Activated CD4-positive, CD25-positive, alpha-beta regulatory T cell treated with anti-CD3 and anti-CD28 coated beads, Interleukin-2, amount 50 U/mL, for 24 hours (primary cell): ENCODE measurements at regions not wholly inside any gene's neighbourhood (a gene's known extent, or its start where the extent isn't known, plus 50 kb on each side); places are given as distances from the start of the nearest gene placed in this dataset.
"Not testable (repeated sequence)": the region's sequence is repeated elsewhere in the genome, so short reads cannot be mapped to it uniquely, and the experiment has no call there.

ENCODE experiments used
- ATAC-seq, 2 donors: fragments of 150-1000 bp; cut with Tn5 transposase; one replicate each; pipeline ENCODE4 v1.10.0; 2021; ENCODE audit warnings: mild to moderate bottlenecking in 1 of 2, moderate library complexity in 1 of 2

DNA sequence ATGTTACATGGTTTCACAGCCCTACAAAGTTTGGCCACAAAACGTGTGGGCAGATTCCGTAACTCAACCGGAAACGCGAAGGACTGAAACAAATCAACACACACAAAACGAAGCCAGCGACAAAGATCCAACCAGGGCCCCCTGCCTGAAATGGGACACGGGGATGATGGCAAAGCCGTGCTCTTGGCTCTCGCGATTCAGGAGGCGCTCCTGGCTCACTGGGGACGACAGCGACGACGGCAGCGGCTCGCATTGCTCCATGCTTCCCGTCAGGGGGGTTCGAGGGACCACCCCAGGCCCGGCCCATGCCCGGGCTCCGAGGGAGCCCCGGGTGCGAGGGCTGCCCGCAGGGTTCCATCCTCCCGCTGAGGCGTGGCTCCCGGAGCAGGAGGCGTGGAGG, 4786.8 kb upstream of the OR11H1 start:
- ATAC-seq, result no peak

DNA sequence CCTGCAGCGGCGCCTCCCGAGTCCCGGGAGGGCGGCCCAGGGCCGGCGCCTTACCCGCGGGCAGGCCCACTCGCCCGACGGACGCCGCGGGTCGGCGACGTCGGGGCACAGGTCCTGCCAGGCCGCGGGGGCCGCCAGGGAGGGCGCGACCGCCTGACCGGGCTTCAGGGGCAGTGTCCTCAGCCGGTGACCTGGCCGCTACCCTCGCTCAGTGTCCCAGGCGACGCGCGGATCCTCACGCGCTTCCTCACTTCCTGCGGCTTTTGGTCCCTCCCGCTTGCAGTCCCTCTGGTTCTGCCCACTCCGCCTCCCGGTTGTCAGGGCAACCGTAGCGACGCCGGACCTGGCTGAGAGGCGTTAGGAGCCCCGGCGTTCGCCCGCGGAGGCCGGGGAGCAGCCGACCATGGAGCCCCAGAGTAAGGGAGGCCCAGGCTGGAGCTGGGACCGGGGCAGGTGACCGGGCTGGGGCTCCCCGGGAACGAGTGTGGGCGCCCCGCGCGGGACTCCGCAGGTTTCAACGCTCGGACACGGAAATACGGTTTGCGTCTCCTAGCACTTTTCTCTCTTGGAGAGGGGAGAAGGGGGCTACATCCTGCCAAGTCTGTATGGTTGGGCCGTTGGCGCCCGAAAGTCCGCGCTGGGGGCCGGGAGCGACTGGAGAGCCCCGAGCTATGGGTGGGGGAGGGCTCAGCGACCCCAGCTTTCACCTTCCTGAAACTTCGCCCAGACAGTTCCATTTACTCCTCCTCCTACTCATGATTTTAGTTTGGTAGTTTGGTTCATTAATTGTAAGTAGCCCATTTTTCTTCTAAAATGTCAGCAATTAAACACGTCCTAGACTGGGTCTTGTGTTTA, 4786.0 kb upstream of the OR11H1 start:
- ATAC-seq, result not testable (repeated sequence)

DNA sequence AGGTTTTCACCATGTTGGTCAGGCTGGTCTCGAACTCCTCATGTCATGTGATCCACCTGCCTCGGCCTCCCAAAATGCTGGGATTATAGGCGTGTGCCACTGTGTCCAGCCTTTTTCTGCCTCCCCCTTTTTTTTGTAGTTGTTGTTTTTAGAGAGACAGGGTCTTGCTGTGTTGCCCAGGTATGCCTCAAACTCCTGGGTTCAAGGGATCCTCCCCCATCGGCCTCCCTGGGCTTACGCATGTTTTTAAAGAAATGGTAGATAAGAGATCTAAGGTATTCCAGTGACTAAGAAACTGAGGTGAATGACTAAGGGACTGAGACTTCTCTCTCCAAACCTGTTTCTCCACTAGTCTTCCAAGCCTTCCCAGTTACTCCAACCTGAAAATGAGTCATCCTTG, 4781.6 kb upstream of the OR11H1 start:
- ATAC-seq, result not testable (repeated sequence)

- not testable (repeated sequence) for ATAC-seq
Observed at GRCh38 chr22:10747227-10747626, 4780.8 kb upstream of the OR11H1 start.

GRCh38 chr22:10748751-10749150, 4779.2 kb upstream of the OR11H1 start:
- ATAC-seq, result not testable (repeated sequence)

GRCh38 chr22:10749423-10749822, 4778.6 kb upstream of the OR11H1 start:
- ATAC-seq, result peak in 1 of 2 donors; percentile 12

DNA sequence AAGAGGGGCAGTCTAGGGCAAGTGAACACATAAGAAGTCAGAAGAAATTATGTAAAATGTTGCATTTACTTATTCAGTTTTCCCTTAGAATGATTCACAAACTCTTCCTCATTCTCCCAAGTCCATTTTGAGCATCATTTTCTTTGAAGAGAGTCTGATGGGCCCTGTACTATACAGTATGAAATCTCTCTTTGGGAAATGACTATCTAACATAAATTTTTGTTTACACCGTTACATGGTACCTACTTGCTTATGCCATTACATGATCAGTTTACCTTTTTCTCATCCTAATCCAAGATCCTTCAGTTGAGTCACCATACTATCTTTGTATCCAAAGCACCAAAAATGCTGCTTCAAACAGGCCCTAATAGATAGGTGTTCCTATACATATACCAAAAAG, 4774.4 kb upstream of the OR11H1 start:
- ATAC-seq, result not testable (repeated sequence)

DNA sequence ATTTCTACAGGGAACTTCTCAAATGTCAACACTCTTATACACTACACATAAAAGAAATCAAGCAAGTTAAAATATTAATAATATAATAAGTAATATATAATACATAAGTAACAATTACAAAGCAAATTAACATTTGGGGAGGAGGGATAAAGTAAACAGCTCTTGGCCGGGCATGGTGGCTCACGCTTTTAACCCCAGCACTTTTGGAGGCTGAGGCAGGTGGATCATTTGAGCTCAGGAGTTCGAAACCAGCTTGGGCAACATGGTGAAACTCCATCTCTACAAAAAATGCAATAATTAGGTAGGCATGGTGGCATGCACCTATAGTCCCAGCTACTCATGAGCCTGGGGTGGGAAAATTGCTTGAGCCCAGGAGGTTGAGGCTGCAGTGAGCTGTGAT, 4772.6 kb upstream of the OR11H1 start:
- peak in 1 of 2 donors; percentile 25 for ATAC-seq

DNA sequence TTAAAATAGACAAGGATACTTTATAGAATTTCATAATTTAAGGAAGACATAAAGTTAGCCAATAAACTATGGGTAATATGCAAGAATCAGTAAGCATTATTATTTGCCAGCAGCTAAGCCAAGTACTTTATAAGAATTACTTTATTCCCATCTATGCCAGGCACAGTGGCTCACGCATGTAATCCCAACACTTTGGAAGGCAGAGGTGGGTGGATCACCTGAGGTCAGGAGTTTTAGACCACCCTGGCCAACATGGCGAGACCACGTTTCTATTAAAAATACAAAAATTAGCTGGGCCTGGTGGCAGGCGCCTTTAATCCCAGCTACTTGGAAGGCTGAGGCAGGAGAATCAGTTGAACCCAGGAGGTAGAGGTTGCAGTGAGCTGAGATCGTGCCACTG, 4767.6 kb upstream of the OR11H1 start:
- not testable (repeated sequence) for ATAC-seq

- not testable (repeated sequence) for ATAC-seq
Observed at GRCh38 chr22:10766320-10766719, 4761.7 kb upstream of the OR11H1 start.

DNA sequence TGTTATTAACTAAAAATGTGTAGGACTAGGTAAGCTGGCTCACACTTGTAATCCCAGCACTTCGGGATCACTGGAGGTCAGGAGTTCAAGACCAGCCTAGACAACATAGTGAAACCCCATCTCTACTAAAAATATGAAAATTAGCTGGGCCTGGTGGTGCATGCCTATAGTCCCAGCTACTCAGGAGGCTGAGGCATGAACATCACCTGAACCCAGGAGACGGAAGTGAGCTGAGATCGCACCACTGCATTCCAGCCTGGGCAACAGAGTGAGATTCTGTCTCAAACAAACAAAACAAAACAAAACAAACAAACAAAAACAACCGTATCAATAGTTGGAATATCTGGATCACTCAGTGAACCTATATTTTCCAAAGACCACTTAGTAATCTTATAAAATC, 4759.1 kb upstream of the OR11H1 start:
- not testable (repeated sequence) for ATAC-seq

GRCh38 chr22:10771744-10772143, 4756.2 kb upstream of the OR11H1 start:
- not testable (repeated sequence) for ATAC-seq

GRCh38 chr22:10773341-10773740, 4754.7 kb upstream of the OR11H1 start:
- not testable (repeated sequence) for ATAC-seq

- not testable (repeated sequence) for ATAC-seq
Observed at GRCh38 chr22:10775601-10776357, 4752.2 kb upstream of the OR11H1 start.

DNA sequence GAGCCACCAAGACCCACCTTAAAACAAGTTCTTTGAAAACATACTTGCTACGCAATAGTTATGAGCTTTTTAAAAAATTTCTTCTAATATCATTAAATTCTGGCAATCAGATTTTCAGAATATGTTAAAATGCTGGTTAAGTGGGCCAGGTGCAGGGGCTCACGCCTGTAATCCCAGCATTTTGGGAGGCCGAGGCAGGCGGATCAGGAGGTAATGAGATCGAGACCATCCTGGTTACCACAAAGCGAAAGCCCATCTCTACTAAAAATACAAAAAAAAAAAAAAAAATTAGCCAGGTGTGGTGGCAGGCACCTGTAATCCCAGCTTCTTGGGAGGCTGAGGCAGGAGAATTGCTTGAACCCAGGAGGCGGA, 4751.6 kb upstream of the OR11H1 start:
- not testable (repeated sequence) for ATAC-seq

DNA sequence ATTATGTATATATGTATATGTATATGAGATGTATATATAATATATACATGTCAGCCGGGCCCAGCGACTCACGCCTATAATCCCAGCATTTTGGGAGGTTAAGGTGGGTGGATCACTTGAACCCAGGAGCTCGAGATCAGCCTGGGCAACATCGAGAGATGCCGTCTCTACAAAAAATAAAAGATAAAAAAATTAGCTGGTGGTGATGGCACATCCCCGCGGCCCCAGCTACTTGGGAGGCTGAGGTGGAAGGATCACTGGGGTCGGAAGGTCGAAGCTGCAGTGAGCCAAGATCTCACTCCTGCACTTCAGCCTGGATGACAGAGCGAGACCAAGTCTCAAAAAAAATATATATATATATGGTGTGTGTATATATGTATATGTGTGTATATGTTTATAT, 4750.3 kb upstream of the OR11H1 start:
- ATAC-seq, result not testable (repeated sequence)

DNA sequence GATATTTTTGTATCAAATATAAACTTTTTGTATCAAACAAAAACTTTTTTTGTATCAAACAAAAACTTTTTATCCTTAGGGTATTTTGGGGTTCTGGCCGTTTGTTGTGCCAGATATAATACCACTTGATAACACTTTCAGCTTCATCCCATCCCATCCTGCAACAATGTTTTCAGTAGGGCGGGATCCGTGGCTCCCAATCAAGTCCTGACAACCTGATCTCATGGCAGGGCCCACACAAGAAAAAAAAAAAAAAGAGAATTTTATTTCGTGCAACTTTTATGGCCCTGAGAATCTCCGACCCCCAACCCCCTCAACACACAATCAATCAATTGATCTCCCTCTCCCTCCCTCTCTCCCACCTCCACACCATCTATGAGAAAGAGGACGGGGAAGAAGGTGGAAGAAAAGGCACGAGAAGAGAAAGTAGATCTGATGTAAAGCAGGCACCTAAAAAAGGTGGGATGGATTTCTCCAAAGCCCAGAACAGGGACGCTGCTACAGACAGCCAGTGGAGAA, 4749.6 kb upstream of the OR11H1 start:
- ATAC-seq, result no peak

- not testable (repeated sequence) for ATAC-seq
Observed at GRCh38 chr22:10779200-10779599, 4748.8 kb upstream of the OR11H1 start.

DNA sequence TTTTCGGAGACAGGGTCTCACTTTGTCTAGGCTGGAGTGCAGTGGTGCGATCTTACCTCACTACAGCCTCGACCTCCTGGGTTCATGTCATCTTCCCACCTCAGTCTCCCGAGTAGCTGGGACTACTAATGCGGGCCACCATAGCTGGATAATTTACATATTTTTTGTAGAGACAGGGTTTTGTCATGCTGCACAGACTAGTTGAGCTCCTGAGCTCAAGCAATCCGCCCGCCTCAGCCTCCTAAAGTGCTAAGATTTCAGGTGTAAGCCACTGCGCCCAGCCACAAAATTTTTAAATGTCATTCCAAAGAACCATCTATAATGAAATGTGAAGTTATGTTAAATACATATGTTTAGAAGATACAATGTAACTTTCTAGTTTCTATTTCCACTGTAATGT, 4747.7 kb upstream of the OR11H1 start:
- ATAC-seq, result no peak

GRCh38 chr22:10781571-10782403, 4746.2 kb upstream of the OR11H1 start:
- no peak for ATAC-seq
